ENCODE measurements at regions not wholly inside any gene's neighbourhood (a gene's known extent, or its start where the extent isn't known, plus 50 kb on each side); places are given as distances from the start of the nearest gene placed in this dataset.

GRCh38 chr10:128494665-128495064 is 368.4 kb upstream of the MKI67 start:
- H3K36me3 ChIP-seq = no peaks in the 10 kb centered on the region
- H3K9me3 ChIP-seq = no peaks in the 10 kb centered on the region
- H3K4me1 ChIP-seq = no peaks in the 10 kb centered on the region
- intact Hi-C loops (cut with DNase I) = no loop called here
- no peak for TF ChIP-seq CTCF (IDR thresholded peaks at IDR 0.05)
- peak; percentile 8 for DNase-seq
- ATAC-seq = no peak
- H3K27ac ChIP-seq = no peak overlapping the region
- no peaks in the 10 kb centered on the region for H3K27me3 ChIP-seq
- no peak overlapping the region for H3K4me3 ChIP-seq

- Histone ChIP-seq H3K4me1 (no peaks in the 10 kb centered on the region), H3K27me3 (no peaks in the 10 kb centered on the region), H3K27ac (no peak overlapping the region), H3K36me3 (no peaks in the 10 kb centered on the region), H3K4me3 (no peak overlapping the region), H3K9me3 (no peaks in the 10 kb centered on the region)
- peak; percentile 58 for DNase-seq
- no peak for TF ChIP-seq CTCF (IDR thresholded peaks at IDR 0.05)
- intact Hi-C loops (cut with DNase I) = no loop called here
- no peak for ATAC-seq
Observed at GRCh38 chr10:128497660-128498377, 371.6 kb upstream of the MKI67 start.

- Histone ChIP-seq H3K27me3 (no peaks in the 10 kb centered on the region), H3K4me3 (no peak overlapping the region), H3K36me3 (no peaks in the 10 kb centered on the region), H3K4me1 (no peaks in the 10 kb centered on the region), H3K27ac (no peak overlapping the region), H3K9me3 (no peaks in the 10 kb centered on the region)
- TF ChIP-seq CTCF (IDR thresholded peaks at IDR 0.05) = no peak
- ATAC-seq (no peak), DNase-seq (peak; percentile 13)
- intact Hi-C loops (cut with DNase I) = no loop called here
Observed at GRCh38 chr10:128498378-128498730, 372.1 kb upstream of the MKI67 start.

- Histone ChIP-seq H3K4me1 (no peaks in the 10 kb centered on the region), H3K36me3 (no peaks in the 10 kb centered on the region), H3K27me3 (no peaks in the 10 kb centered on the region), H3K4me3 (no peak overlapping the region), H3K27ac (no peak overlapping the region), H3K9me3 (no peaks in the 10 kb centered on the region)
- no peak for TF ChIP-seq CTCF (IDR thresholded peaks at IDR 0.05)
- DNase-seq (peak; percentile 47), ATAC-seq (no peak)
- intact Hi-C loops (cut with DNase I) = no loop called here
Observed at GRCh38 chr10:128498746-128499145, 372.5 kb upstream of the MKI67 start.

GRCh38 chr10:128499486-128499885 is 373.3 kb upstream of the MKI67 start:
- Histone ChIP-seq H3K9me3 (no peaks in the 10 kb centered on the region), H3K4me1 (no peaks in the 10 kb centered on the region), H3K27me3 (no peaks in the 10 kb centered on the region), H3K4me3 (no peak overlapping the region), H3K27ac (no peak overlapping the region), H3K36me3 (no peaks in the 10 kb centered on the region)
- no peak for TF ChIP-seq CTCF (IDR thresholded peaks at IDR 0.05)
- intact Hi-C loops (cut with DNase I) = no loop called here
- peak; percentile 57 for DNase-seq
- ATAC-seq = no peak

- Histone ChIP-seq H3K27me3 (no peaks in the 10 kb centered on the region), H3K9me3 (no peaks in the 10 kb centered on the region), H3K4me1 (no peaks in the 10 kb centered on the region), H3K36me3 (no peaks in the 10 kb centered on the region), H3K27ac (no peak overlapping the region), H3K4me3 (no peak overlapping the region)
- TF ChIP-seq CTCF (IDR thresholded peaks at IDR 0.05) = no peak
- no peak for DNase-seq
- intact Hi-C loops (cut with DNase I) = no loop called here
- ATAC-seq = no peak
Observed at GRCh38 chr10:128499956-128500355, 373.7 kb upstream of the MKI67 start.
